CD4-positive, alpha-beta T cell treated with Interleukin-2 at 100 ng/mL for 4 hours (primary cell): ENCODE measurements at regions not wholly inside any gene's neighbourhood (a gene's known extent, or its start where the extent isn't known, plus 50 kb on each side); places are given as distances from the start of the nearest gene placed in this dataset.

Experiments
- DNase-seq: peaks from one replicate; pipeline ENCODE4 v3.0.0-alpha.2; 2020; ENCODE audit warnings: low spot score

DNA sequence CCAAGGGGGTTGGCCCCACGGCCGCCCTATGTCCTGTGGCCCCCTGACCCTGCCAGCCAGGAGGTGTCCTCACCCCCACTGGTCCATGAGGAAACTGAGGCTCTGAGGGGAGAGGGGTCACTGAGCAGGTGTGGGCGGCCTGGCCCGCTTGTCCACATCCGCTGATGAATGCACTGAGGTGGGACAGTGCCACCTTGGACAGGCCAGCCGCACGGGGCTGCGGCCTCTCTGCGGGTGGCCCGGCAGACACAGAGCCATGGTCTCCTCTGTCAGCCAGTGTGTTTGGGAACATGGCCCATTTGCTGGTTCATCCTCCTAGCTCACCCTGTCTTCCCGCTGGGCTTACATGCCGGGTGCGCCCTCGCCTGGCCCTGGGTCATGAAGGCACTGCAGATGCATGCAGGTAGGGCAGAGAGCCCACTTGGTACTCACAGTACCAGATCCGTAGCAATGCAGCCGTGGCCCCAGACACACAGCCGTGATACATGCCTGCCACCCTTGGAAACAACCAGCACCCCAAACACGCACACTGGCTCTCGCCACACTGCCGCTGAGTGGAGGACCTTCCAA is 93.9 kb downstream of the ENGASE start:
- no peak for DNase-seq

DNA sequence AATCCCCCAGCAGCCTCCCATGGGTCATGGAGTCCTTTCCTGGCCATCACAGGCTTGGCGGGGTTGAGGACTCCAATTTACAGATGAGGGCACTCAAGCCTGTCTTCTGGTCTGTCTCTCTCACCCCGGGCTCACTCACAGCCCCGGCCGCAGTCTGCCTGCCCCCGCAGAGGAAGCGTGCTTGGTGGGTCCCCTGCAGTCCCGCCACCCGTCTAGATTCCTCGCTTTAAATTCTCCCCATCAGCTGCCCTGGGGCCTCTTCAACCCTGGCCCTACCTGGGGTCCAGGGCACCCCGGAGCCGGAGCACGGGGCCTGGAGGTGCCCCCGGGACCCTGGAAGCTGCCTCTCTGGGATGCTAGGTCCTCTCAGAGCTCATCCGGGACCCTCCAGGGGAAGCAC is 92.9 kb downstream of the ENGASE start:
- no peak for DNase-seq

GRCh38 chr17:79165756-79166473 is 91.3 kb downstream of the ENGASE start:
- no peak for DNase-seq

DNA sequence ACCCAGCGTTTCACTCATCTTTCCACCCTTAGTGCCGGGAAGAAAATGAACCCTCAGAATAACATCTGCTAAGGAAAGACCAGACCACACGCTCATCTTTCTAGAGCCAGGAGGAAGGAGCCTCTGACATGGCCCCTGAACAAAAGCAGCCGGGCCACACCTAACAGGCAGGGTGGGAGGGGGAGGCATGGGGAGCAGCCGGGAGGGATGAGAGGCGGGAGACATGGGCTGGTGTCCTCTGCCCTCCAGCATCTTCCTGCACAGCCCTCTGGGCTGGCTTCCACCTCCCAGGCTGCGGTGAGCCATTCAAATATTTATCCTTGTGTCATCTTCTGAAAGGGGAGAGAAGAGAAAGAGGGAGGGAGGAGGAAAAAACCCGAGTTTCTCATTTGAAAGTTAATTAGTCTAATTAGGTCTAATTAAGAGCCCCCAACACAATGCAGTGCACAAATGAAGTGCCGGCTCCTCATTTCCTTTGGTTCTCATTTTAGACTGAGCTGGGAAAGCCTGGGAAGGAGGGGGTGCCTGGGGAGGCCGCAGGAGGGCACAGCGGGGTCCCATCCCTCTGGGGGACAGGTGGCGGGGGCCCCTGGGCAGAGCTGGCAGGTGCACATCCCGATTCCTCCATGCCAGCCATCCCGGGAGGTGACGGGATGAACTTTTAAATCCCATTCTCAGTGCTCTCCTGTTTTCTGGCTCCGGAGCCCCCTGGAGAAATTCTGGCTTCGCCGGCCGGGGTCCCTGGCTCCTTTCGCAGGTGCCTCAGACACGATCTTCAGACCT is 90.5 kb downstream of the ENGASE start:
- DNase-seq = no peak

DNA sequence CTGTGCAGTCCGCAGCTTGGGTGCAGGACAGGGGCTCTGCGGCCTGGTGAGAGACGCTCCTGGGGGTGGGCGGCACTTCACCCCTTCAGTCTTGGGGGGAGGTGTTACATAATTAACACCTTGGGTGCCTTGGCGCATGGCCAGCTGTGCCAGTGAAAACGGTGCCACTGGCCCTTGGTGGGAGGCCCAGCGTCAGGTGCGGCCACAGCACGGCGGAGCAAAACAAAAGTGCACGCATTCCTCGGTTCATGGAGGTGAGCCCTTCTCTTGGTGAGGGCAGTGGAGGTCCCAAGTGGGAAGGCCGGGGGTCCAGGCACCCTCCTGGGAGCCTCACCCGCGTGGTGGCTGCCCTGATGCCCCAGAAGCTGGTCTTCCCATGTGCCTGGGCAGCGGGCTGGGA is 89.8 kb downstream of the ENGASE start:
- DNase-seq = no peak

DNA sequence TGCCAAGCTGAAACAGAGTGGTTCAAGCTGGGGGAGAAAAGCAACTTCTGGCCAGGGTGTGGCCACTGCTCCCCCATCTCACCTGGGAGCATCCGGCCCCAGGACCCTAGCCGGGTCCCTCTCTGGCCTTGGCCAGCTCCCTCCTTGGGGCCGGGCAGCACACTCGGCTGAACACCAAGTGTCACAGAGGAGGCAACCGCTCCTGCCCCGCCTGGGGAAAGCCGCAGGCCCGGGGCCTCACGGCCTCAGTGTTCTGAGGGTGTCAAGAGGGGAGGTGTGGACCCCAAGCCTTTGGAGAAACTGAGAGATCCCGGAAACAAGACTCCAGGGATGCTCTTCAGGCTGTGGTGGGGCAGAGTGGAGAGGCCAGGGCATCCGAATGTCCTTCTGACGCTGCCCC is 88.4 kb downstream of the ENGASE start:
- no peak for DNase-seq

GRCh38 chr17:79162012-79162963 is 87.7 kb downstream of the ENGASE start:
- DNase-seq = no peak

DNA sequence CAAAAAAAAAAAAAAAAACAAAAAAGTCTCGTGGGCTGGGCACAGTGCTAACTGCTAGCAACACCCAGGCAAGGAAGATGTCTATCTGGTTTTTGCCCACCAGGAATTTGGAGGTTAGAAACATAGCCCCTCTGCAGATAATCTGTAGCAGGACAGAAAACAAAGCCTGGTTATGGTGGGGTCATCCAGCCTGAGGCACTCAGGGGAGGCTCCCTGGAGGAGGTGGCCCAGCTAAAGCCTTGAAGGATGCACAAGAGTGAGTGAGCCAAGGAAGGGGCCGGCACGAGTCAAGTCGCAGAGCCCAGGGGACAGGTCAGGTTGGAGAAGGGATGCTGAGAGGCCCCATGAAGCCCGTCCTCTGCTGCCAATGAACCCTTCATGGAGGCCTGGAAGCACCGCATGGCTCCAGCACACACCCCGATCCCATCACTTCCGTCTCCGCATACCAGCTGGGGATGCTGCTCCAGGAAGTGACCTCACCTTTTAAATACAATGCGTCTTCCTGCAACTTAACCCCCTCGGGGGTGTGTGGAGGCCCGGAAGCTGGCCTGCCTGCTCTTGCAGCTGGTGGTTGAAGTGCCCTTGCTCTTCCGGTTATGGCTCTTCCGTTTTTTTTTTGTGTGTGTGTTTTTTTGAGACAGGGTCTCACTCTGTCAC is 86.5 kb downstream of the ENGASE start:
- DNase-seq = no peak

- no peak for DNase-seq
These were observed 85.3 kb downstream of the ENGASE start for GRCh38 chr17:79159926-79160325.

GRCh38 chr17:79159471-79159870 is 84.8 kb downstream of the ENGASE start:
- DNase-seq = no peak

GRCh38 chr17:79156463-79157095 is 82.0 kb downstream of the ENGASE start:
- DNase-seq = no peak

GRCh38 chr17:79155701-79156100 is 81.1 kb downstream of the ENGASE start:
- no peak for DNase-seq

DNA sequence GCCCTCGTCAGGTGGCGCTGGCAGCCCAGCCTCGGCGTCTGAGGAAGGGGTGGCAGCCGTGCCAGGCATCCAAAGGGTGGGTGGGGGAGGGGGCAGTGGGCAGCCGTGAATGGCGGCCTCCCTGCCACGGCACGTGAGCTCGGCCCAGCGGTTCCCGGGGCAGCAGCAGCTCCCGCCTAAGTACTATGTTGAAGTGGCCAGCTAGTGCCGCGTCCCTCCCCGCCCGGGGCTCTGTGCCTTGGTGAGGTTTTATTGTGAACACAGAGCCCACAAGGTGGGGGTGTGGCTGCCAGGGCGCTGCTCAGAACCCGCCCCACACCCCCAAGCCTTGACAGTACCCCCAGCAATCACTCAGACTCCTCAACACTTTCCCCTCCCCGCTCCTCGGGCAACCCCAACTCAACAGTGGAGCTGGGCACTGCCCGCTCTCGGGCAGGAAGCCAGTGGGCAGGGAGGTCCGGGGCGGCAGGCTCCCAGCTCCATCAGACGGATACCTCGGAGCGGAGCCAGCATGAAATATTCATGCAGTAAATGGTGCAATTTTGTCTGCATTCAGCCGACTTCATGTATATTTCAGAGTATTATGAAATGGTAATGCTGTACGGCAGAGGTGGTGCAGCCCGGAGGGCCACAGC is 80.4 kb downstream of the ENGASE start:
- no peak for DNase-seq

- no peak for DNase-seq
These were observed 79.8 kb downstream of the ENGASE start for GRCh38 chr17:79154446-79154845.

DNA sequence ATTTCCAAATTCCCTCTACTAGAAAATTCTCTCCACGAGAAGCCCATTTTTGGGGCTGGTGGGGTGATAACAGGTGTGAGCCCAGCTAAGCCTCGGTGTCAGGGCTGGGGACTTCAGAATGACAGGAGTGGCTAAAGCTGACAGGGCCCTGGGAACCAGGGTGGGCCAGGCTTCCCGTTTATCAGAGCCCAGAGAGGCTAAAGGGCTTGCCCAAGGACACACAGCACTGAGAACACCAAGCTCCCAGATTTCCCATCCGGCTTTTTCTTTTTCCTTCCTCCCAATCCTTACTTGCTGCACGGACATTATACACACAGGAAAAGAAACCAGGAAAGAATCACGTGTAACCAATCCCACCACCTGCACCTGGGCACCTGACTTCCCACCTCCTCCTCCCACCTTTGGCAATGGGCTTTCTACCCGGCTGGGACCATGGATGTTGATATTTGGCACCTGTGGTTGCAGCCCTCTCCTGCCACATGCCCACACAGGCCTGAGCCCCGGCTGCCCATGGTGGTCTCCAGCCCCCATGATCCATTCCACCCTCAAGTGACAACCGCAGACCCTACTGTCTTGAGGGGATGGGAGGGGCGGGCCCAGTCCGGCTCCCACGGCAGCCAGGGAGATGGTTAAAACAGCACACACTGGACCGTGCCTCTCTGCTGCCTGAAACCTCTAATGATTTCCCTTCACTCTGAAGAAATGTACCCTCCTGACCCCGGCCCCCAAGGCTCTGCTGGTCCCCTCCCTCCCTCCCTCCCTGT is 78.9 kb downstream of the ENGASE start:
- DNase-seq = no peak

- no peak for DNase-seq
These were observed 78.0 kb downstream of the ENGASE start for GRCh38 chr17:79152636-79153035.

- no peak for DNase-seq
These were observed 77.5 kb downstream of the ENGASE start for GRCh38 chr17:79152110-79152509.

GRCh38 chr17:79150799-79151198 is 76.2 kb downstream of the ENGASE start:
- DNase-seq = no peak

DNA sequence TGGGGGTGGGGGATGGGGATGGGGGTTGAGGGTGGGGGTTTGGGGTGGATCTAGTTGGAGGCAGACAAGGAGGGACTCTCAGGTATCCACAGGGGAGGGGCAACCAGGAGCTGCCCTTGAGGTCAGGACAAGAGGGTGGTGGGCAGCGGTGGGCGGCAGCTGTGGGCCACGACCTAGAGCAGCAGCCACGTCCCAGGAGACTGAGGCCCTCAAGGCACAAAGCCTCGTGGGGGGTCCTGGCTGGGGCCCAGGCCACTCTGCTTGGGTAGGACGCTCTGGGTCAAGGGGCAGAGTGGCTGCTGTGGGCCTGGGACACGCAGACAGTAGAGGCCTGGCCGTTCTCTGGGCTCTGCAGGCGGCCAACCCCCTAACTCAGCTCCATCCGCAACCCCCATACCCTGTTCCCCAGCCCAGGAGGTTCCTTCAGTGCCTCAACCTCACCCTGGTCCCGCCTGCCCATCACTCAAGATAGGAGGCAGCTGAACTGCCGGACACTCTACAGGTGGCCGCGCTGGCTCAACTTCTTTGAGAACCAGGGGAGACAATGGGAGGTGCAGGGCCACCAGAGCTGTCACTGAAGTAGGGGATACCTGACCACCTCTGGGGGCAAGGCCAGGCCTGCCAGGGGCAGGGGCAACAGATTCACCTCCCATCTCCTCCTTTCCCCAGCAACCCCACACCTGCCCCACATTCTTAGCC is 75.6 kb downstream of the ENGASE start:
- no peak for DNase-seq
